ENCODE measurements at regions not wholly inside any gene's neighbourhood (a gene's known extent, or its start where the extent isn't known, plus 50 kb on each side); places are given as distances from the start of the nearest gene placed in this dataset.

- H3K4me3 ChIP-seq (ENCODE audit: low read depth, low read length) = no peak overlapping the region
- TF ChIP-seq CTCF (IDR thresholded peaks at IDR 0.05; ENCODE audit: borderline replicate concordance, insufficient read depth, low read depth, low read length) = no peak
These were observed 69.3 kb downstream of the ADRA2A start for GRCh38 chr10:111146025-111146640.

GRCh38 chr10:111148025-111148424 is 71.2 kb downstream of the ADRA2A start:
- H3K4me3 ChIP-seq (ENCODE audit: low read depth, low read length) = no peak overlapping the region
- TF ChIP-seq CTCF (IDR thresholded peaks at IDR 0.05; ENCODE audit: borderline replicate concordance, insufficient read depth, low read depth, low read length) = no peak

- no peak for TF ChIP-seq CTCF (IDR thresholded peaks at IDR 0.05; ENCODE audit: borderline replicate concordance, insufficient read depth, low read depth, low read length)
These were observed 71.6 kb downstream of the ADRA2A start for GRCh38 chr10:111148440-111148839.

GRCh38 chr10:111150691-111151090 is 73.9 kb downstream of the ADRA2A start:
- no peak for TF ChIP-seq CTCF (IDR thresholded peaks at IDR 0.05; ENCODE audit: borderline replicate concordance, insufficient read depth, low read depth, low read length)
- no peak overlapping the region for H3K4me3 ChIP-seq (ENCODE audit: low read depth, low read length)

More at GRCh38 chr10:111148440-111148839, 71.6 kb downstream of the ADRA2A start:
- no peak overlapping the region for H3K4me3 ChIP-seq (ENCODE audit: low read depth, low read length)

GRCh38 chr10:111151595-111152307 is 74.9 kb downstream of the ADRA2A start:
- H3K4me3 ChIP-seq (ENCODE audit: low read depth, low read length) = no peak overlapping the region
- TF ChIP-seq CTCF (IDR thresholded peaks at IDR 0.05; ENCODE audit: borderline replicate concordance, insufficient read depth, low read depth, low read length) = no peak

GRCh38 chr10:111156754-111157153 is 79.9 kb downstream of the ADRA2A start:
- TF ChIP-seq CTCF (IDR thresholded peaks at IDR 0.05; ENCODE audit: borderline replicate concordance, insufficient read depth, low read depth, low read length) = no peak
- no peak overlapping the region for H3K4me3 ChIP-seq (ENCODE audit: low read depth, low read length)

- no peak for TF ChIP-seq CTCF (IDR thresholded peaks at IDR 0.05; ENCODE audit: borderline replicate concordance, insufficient read depth, low read depth, low read length)
- H3K4me3 ChIP-seq (ENCODE audit: low read depth, low read length) = no peak overlapping the region
These were observed 81.8 kb downstream of the ADRA2A start for GRCh38 chr10:111158595-111158994.
